ENCODE measurements at regions not wholly inside any gene's neighbourhood (a gene's known extent, or its start where the extent isn't known, plus 50 kb on each side); places are given as distances from the start of the nearest gene placed in this dataset.

DNA sequence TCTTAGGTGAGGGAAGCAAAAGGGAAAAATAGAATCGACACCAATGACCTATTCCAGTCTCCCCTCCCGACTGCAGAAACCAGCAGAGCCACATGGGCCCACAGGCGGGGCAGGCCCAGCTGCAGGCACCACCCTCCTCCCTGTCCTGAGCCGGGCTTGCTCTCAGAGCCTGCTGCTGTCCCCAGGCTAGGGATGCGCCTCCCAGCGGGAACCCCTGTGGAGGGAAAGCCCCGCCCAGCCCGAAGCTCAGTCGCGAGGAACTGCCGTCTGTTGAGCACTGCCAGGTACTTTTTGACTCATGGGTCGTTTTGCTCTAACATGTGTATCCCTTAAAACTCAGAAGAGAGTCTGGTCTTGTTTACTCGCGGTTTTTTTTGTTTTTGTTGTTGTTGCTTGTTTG lies 124.5 kb upstream of the RET start (continued):
- TF ChIP-seq, protein P1, sequence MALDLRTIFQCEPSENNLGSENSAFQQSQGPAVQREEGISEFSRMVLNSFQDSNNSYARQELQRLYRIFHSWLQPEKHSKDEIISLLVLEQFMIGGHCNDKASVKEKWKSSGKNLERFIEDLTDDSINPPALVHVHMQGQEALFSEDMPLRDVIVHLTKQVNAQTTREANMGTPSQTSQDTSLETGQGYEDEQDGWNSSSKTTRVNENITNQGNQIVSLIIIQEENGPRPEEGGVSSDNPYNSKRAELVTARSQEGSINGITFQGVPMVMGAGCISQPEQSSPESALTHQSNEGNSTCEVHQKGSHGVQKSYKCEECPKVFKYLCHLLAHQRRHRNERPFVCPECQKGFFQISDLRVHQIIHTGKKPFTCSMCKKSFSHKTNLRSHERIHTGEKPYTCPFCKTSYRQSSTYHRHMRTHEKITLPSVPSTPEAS (tag by site-specific recombination; IDR thresholded peaks at IDR 0.05): no peak
- TF ChIP-seq, protein P2, sequence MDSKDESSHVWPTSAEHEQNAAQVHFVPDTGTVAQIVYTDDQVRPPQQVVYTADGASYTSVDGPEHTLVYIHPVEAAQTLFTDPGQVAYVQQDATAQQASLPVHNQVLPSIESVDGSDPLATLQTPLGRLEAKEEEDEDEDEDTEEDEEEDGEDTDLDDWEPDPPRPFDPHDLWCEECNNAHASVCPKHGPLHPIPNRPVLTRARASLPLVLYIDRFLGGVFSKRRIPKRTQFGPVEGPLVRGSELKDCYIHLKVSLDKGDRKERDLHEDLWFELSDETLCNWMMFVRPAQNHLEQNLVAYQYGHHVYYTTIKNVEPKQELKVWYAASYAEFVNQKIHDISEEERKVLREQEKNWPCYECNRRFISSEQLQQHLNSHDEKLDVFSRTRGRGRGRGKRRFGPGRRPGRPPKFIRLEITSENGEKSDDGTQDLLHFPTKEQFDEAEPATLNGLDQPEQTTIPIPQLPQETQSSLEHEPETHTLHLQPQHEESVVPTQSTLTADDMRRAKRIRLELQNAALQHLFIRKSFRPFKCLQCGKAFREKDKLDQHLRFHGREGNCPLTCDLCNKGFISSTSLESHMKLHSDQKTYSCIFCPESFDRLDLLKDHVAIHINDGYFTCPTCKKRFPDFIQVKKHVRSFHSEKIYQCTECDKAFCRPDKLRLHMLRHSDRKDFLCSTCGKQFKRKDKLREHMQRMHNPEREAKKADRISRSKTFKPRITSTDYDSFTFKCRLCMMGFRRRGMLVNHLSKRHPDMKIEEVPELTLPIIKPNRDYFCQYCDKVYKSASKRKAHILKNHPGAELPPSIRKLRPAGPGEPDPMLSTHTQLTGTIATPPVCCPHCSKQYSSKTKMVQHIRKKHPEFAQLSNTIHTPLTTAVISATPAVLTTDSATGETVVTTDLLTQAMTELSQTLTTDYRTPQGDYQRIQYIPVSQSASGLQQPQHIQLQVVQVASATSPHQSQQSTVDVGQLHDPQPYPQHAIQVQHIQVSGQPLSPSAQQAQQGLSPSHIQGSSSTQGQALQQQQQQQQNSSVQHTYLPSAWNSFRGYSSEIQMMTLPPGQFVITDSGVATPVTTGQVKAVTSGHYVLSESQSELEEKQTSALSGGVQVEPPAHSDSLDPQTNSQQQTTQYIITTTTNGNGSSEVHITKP (tag by site-specific recombination; IDR thresholded peaks at IDR 0.05): no peak
- 0 out of 2 replicates have a peak, but pooled peaks have one; percentile 16 for TF ChIP-seq SP3 (tag by site-specific recombination; IDR thresholded peaks at IDR 0.05)
- TF ChIP-seq, protein P3, sequence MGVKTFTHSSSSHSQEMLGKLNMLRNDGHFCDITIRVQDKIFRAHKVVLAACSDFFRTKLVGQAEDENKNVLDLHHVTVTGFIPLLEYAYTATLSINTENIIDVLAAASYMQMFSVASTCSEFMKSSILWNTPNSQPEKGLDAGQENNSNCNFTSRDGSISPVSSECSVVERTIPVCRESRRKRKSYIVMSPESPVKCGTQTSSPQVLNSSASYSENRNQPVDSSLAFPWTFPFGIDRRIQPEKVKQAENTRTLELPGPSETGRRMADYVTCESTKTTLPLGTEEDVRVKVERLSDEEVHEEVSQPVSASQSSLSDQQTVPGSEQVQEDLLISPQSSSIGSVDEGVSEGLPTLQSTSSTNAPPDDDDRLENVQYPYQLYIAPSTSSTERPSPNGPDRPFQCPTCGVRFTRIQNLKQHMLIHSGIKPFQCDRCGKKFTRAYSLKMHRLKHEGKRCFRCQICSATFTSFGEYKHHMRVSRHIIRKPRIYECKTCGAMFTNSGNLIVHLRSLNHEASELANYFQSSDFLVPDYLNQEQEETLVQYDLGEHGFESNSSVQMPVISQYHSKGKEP (tag by site-specific recombination; IDR thresholded peaks at IDR 0.05): no peak
- no peak for TF ChIP-seq RBAK (tag by site-specific recombination; IDR thresholded peaks at IDR 0.05)
- no peak for TF ChIP-seq ZNF140 (tag by site-specific recombination; IDR thresholded peaks at IDR 0.05)
- TF ChIP-seq, protein P4, sequence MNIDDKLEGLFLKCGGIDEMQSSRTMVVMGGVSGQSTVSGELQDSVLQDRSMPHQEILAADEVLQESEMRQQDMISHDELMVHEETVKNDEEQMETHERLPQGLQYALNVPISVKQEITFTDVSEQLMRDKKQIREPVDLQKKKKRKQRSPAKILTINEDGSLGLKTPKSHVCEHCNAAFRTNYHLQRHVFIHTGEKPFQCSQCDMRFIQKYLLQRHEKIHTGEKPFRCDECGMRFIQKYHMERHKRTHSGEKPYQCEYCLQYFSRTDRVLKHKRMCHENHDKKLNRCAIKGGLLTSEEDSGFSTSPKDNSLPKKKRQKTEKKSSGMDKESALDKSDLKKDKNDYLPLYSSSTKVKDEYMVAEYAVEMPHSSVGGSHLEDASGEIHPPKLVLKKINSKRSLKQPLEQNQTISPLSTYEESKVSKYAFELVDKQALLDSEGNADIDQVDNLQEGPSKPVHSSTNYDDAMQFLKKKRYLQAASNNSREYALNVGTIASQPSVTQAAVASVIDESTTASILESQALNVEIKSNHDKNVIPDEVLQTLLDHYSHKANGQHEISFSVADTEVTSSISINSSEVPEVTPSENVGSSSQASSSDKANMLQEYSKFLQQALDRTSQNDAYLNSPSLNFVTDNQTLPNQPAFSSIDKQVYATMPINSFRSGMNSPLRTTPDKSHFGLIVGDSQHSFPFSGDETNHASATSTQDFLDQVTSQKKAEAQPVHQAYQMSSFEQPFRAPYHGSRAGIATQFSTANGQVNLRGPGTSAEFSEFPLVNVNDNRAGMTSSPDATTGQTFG (tag by site-specific recombination; IDR thresholded peaks at IDR 0.05; ENCODE audit: borderline replicate concordance): no peak
- TF ChIP-seq ZNF335 (tag by site-specific recombination; conservative IDR thresholded peaks at IDR 0.05): 0 out of 2 replicates have a peak, but pooled peaks have one; percentile 24
- peak; percentile 61 for TF ChIP-seq WT1 (tag by site-specific recombination; IDR thresholded peaks at IDR 0.05)
- no peak for TF ChIP-seq TRIM28 (IDR thresholded peaks at IDR 0.05; ENCODE audit: borderline replicate concordance, low read length)
- no peak for TF ChIP-seq ZNF37A (tag by site-specific recombination; IDR thresholded peaks at IDR 0.05)
- no peak for TF ChIP-seq ZBTB1 (tag by site-specific recombination; IDR thresholded peaks at IDR 0.05)
- no peak for TF ChIP-seq ZNF23 (tag by site-specific recombination; IDR thresholded peaks at IDR 0.05; ENCODE audit: borderline replicate concordance)
- TF ChIP-seq, protein P5, sequence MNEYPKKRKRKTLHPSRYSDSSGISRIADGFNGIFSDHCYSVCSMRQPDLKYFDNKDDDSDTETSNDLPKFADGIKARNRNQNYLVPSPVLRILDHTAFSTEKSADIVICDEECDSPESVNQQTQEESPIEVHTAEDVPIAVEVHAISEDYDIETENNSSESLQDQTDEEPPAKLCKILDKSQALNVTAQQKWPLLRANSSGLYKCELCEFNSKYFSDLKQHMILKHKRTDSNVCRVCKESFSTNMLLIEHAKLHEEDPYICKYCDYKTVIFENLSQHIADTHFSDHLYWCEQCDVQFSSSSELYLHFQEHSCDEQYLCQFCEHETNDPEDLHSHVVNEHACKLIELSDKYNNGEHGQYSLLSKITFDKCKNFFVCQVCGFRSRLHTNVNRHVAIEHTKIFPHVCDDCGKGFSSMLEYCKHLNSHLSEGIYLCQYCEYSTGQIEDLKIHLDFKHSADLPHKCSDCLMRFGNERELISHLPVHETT (tag by site-specific recombination; IDR thresholded peaks at IDR 0.05): no peak
- TF ChIP-seq ZNF623 (tag by site-specific recombination; IDR thresholded peaks at IDR 0.05): no peak
- TF ChIP-seq BCL11A (tag by site-specific recombination; IDR thresholded peaks at IDR 0.05; ENCODE audit: low read depth): no peak
- no peak for TF ChIP-seq ZNF2 (tag by site-specific recombination; IDR thresholded peaks at IDR 0.05)
- peak; percentile 77 for TF ChIP-seq ZFP69B (tag by site-specific recombination; IDR thresholded peaks at IDR 0.05)
- TF ChIP-seq ZNF529 (tag by site-specific recombination; IDR thresholded peaks at IDR 0.05; ENCODE audit: insufficient replicate concordance): no peak
- TF ChIP-seq ZNF707 (tag by site-specific recombination; IDR thresholded peaks at IDR 0.05): peak; percentile 48; the same call in 1 of the 2 replicates
- TF ChIP-seq, protein P6, sequence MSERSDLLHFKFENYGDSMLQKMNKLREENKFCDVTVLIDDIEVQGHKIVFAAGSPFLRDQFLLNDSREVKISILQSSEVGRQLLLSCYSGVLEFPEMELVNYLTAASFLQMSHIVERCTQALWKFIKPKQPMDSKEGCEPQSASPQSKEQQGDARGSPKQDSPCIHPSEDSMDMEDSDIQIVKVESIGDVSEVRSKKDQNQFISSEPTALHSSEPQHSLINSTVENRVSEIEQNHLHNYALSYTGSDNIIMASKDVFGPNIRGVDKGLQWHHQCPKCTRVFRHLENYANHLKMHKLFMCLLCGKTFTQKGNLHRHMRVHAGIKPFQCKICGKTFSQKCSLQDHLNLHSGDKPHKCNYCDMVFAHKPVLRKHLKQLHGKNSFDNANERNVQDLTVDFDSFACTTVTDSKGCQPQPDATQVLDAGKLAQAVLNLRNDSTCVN (tag by site-specific recombination; optimal IDR thresholded peaks at IDR 0.05): no peak
- TF ChIP-seq MZF1 (tag by site-specific recombination; IDR thresholded peaks at IDR 0.05; ENCODE audit: borderline replicate concordance): no peak
- TF ChIP-seq ZNF16 (tag by site-specific recombination; IDR thresholded peaks at IDR 0.05; ENCODE audit: low read depth): no peak
- no peak for TF ChIP-seq GFI1B (tag by site-specific recombination; IDR thresholded peaks at IDR 0.05)
- TF ChIP-seq ZNF184 (tag by site-specific recombination; IDR thresholded peaks at IDR 0.05): no peak
- TF ChIP-seq, protein P7, sequence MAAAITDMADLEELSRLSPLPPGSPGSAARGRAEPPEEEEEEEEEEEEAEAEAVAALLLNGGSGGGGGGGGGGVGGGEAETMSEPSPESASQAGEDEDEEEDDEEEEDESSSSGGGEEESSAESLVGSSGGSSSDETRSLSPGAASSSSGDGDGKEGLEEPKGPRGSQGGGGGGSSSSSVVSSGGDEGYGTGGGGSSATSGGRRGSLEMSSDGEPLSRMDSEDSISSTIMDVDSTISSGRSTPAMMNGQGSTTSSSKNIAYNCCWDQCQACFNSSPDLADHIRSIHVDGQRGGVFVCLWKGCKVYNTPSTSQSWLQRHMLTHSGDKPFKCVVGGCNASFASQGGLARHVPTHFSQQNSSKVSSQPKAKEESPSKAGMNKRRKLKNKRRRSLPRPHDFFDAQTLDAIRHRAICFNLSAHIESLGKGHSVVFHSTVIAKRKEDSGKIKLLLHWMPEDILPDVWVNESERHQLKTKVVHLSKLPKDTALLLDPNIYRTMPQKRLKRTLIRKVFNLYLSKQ (tag by site-specific recombination; IDR thresholded peaks at IDR 0.05; ENCODE audit: borderline replicate concordance): no peak

All from HEK293 (cell line).